Activated CD8-positive, alpha-beta memory T cell treated with anti-CD3 and anti-CD28 coated beads, Interleukin-2, amount 10 ng/mL, durations not matched to agents 7 days and 5 days (primary cell): ENCODE measurements at regions not wholly inside any gene's neighbourhood (a gene's known extent, or its start where the extent isn't known, plus 50 kb on each side); places are given as distances from the start of the nearest gene placed in this dataset.
"Not testable (repeated sequence)": the region's sequence is repeated elsewhere in the genome, so short reads cannot be mapped to it uniquely, and the experiment has no call there.

ENCODE experiments used
- ATAC-seq: fragments of 150-1000 bp; cut with Tn5 transposase; one replicate; pipeline ENCODE4 v1.10.0; 2021; ENCODE audit warnings: moderate library complexity
- CTCF ChIA-PET: fragments of 350-600 bp; sonication (Branson Sonifier 250); formaldehyde crosslinking; loops from one replicate; lab custom pipeline; 2021; ENCODE audit warnings: antibody characterized with exemption; lab: Charles Lee
- DNase-seq: peaks from one replicate; pipeline ENCODE4 v3.0.0-alpha.2; 2020
- H3K27ac Mint-ChIP-seq: one replicate; pipeline ENCODE4 v1.8.0; 2021; ENCODE audit warnings: mild to moderate bottlenecking, mixed read lengths
- H3K27me3 Mint-ChIP-seq: one replicate; pipeline ENCODE4 v1.8.0; 2021; ENCODE audit warnings: mixed read lengths
- H3K36me3 Mint-ChIP-seq: one replicate; pipeline ENCODE4 v1.8.0; 2021; ENCODE audit warnings: mild to moderate bottlenecking, mixed read lengths
- H3K4me1 Mint-ChIP-seq: one replicate; pipeline ENCODE4 v1.8.0; 2021; ENCODE audit warnings: mixed read lengths
- H3K4me3 Mint-ChIP-seq: one replicate; pipeline ENCODE4 v1.8.0; 2021; ENCODE audit warnings: mild to moderate bottlenecking, moderate library complexity, mixed read lengths
- H3K9me3 Mint-ChIP-seq: one replicate; pipeline ENCODE4 v1.8.0; 2022; ENCODE audit warnings: low read depth, mixed read lengths

GRCh38 chr20:1820138-1821079 lies 74.8 kb upstream of the SIRPA start:
- Mint-ChIP-seq H3K27me3 (peaks cover 43% of the 10 kb centered on the region), H3K36me3 (no peaks in the 10 kb centered on the region), H3K27ac (no peak overlapping the region), H3K4me3 (no peak overlapping the region), H3K4me1 (no peaks in the 10 kb centered on the region), H3K9me3 (peaks cover 6% of the 10 kb centered on the region)
- DNase-seq (no peak), ATAC-seq (no peak)
- CTCF ChIA-PET = no interaction called here

GRCh38 chr20:1819311-1820137 lies 75.7 kb upstream of the SIRPA start:
- ATAC-seq (no peak), DNase-seq (no peak)
- H3K36me3 Mint-ChIP-seq = no peaks in the 10 kb centered on the region
- no peak overlapping the region for H3K4me3 Mint-ChIP-seq
- peaks cover 6% of the 10 kb centered on the region for H3K9me3 Mint-ChIP-seq
- CTCF ChIA-PET = no interaction called here
- no peak overlapping the region for H3K27ac Mint-ChIP-seq
- no peaks in the 10 kb centered on the region for H3K4me1 Mint-ChIP-seq
- H3K27me3 Mint-ChIP-seq = peaks cover 47% of the 10 kb centered on the region

GRCh38 chr20:1818895-1819294 lies 76.3 kb upstream of the SIRPA start:
- no peak for DNase-seq
- H3K27me3 Mint-ChIP-seq = peaks cover 51% of the 10 kb centered on the region
- H3K4me3 Mint-ChIP-seq = no peak overlapping the region
- no peaks in the 10 kb centered on the region for H3K36me3 Mint-ChIP-seq
- no peaks in the 10 kb centered on the region for H3K4me1 Mint-ChIP-seq
- CTCF ChIA-PET = no interaction called here
- no peak for ATAC-seq
- H3K27ac Mint-ChIP-seq = no peak overlapping the region
- H3K9me3 Mint-ChIP-seq = peaks cover 6% of the 10 kb centered on the region

- H3K4me1 Mint-ChIP-seq = no peaks in the 10 kb centered on the region
- H3K27ac Mint-ChIP-seq = no peak overlapping the region
- CTCF ChIA-PET = interaction anchor here (0.5 kb wide), 1 partner anchor 25 kb away, joined by 4 read pairs; no protein-coding TSS in a partner anchor
- H3K9me3 Mint-ChIP-seq = peaks cover 6% of the 10 kb centered on the region
- no peaks in the 10 kb centered on the region for H3K36me3 Mint-ChIP-seq
- H3K27me3 Mint-ChIP-seq = peaks cover 55% of the 10 kb centered on the region
- no peak overlapping the region for H3K4me3 Mint-ChIP-seq
- DNase-seq (no peak), ATAC-seq (no peak)
Measured at GRCh38 chr20:1818247-1818840, 76.9 kb upstream of the SIRPA start.

- CTCF ChIA-PET = interaction anchor here (0.5 kb wide), 1 partner anchor 25 kb away, joined by 4 read pairs; no protein-coding TSS in a partner anchor
- DNase-seq (no peak), ATAC-seq (no peak)
- H3K27me3 Mint-ChIP-seq = peaks cover 56% of the 10 kb centered on the region
- no peaks in the 10 kb centered on the region for H3K4me1 Mint-ChIP-seq
- no peaks in the 10 kb centered on the region for H3K36me3 Mint-ChIP-seq
- no peak overlapping the region for H3K27ac Mint-ChIP-seq
- H3K9me3 Mint-ChIP-seq = peaks cover 2% of the 10 kb centered on the region
- H3K4me3 Mint-ChIP-seq = no peak overlapping the region
Measured at GRCh38 chr20:1817577-1818211, 77.5 kb upstream of the SIRPA start.

GRCh38 chr20:1816384-1817381 lies 78.5 kb upstream of the SIRPA start:
- DNase-seq (no peak), ATAC-seq (no peak)
- CTCF ChIA-PET = no interaction called here

GRCh38 chr20:1815502-1816085 lies 79.6 kb upstream of the SIRPA start:
- Mint-ChIP-seq H3K9me3 (no peaks in the 10 kb centered on the region), H3K4me3 (no peak overlapping the region), H3K4me1 (no peaks in the 10 kb centered on the region), H3K27me3 (peaks cover 53% of the 10 kb centered on the region), H3K27ac (no peak overlapping the region), H3K36me3 (no peaks in the 10 kb centered on the region)
- CTCF ChIA-PET = no interaction called here
- DNase-seq (no peak), ATAC-seq (no peak)

More at GRCh38 chr20:1816384-1817381, 78.5 kb upstream of the SIRPA start:
- no peak overlapping the region for H3K4me3 Mint-ChIP-seq
- H3K27ac Mint-ChIP-seq = no peak overlapping the region
- no peaks in the 10 kb centered on the region for H3K9me3 Mint-ChIP-seq
- no peaks in the 10 kb centered on the region for H3K4me1 Mint-ChIP-seq
- no peaks in the 10 kb centered on the region for H3K36me3 Mint-ChIP-seq
- H3K27me3 Mint-ChIP-seq = peaks cover 56% of the 10 kb centered on the region

GRCh38 chr20:1814861-1815260 lies 80.3 kb upstream of the SIRPA start:
- H3K4me1 Mint-ChIP-seq, CTCF ChIA-PET, DNase-seq, H3K27ac Mint-ChIP-seq, H3K36me3 Mint-ChIP-seq, H3K9me3 Mint-ChIP-seq, H3K4me3 Mint-ChIP-seq, ATAC-seq: not testable (repeated sequence)
- H3K27me3 Mint-ChIP-seq = peaks cover 56% of the 10 kb centered on the region

GRCh38 chr20:1813674-1814635 lies 81.3 kb upstream of the SIRPA start:
- Mint-ChIP-seq H3K27me3 (peaks cover 57% of the 10 kb centered on the region), H3K9me3 (no peaks in the 10 kb centered on the region), H3K36me3 (no peaks in the 10 kb centered on the region), H3K27ac (no peak overlapping the region), H3K4me1 (no peaks in the 10 kb centered on the region), H3K4me3 (no peak overlapping the region)
- no peak for ATAC-seq
- CTCF ChIA-PET = interaction anchor here (1.5 kb wide), 1 partner anchor 37 kb away, joined by 3 read pairs; no protein-coding TSS in a partner anchor
- DNase-seq = no peak

GRCh38 chr20:1813101-1813529 lies 82.1 kb upstream of the SIRPA start:
- ATAC-seq (no peak), DNase-seq (no peak)
- Mint-ChIP-seq H3K27ac (no peak overlapping the region), H3K4me3 (no peak overlapping the region), H3K4me1 (no peaks in the 10 kb centered on the region), H3K36me3 (no peaks in the 10 kb centered on the region), H3K27me3 (peaks cover 53% of the 10 kb centered on the region), H3K9me3 (no peaks in the 10 kb centered on the region)
- CTCF ChIA-PET = interaction anchor here (1.5 kb wide), 1 partner anchor 36 kb away, joined by 3 read pairs; no protein-coding TSS in a partner anchor
